ENCODE measurements at regions not wholly inside any gene's neighbourhood (a gene's known extent, or its start where the extent isn't known, plus 50 kb on each side); places are given as distances from the start of the nearest gene placed in this dataset.

- no peak for DNase-seq (ENCODE audit: low read depth)
- no peak overlapping the region for H3K4me3 ChIP-seq (ENCODE audit: low read depth, low read length)
Measured at GRCh38 chr10:30793093-30793492, 163.5 kb upstream of the LYZL2 start.

GRCh38 chr10:30792025-30792424, 162.5 kb upstream of the LYZL2 start:
- H3K4me3 ChIP-seq (ENCODE audit: low read depth, low read length): no peak overlapping the region
- no peak for DNase-seq (ENCODE audit: low read depth)

GRCh38 chr10:30791197-30791611, 161.7 kb upstream of the LYZL2 start:
- H3K4me3 ChIP-seq (ENCODE audit: low read depth, low read length): no peak overlapping the region
- DNase-seq (ENCODE audit: low read depth): no peak

GRCh38 chr10:30789806-30790205, 160.3 kb upstream of the LYZL2 start:
- no peak for DNase-seq (ENCODE audit: low read depth)
- no peak overlapping the region for H3K4me3 ChIP-seq (ENCODE audit: low read depth, low read length)

GRCh38 chr10:30788307-30788706, 158.8 kb upstream of the LYZL2 start:
- DNase-seq (ENCODE audit: low read depth): no peak

GRCh38 chr10:30786906-30787305, 157.4 kb upstream of the LYZL2 start:
- no peak for DNase-seq (ENCODE audit: low read depth)
- H3K4me3 ChIP-seq (ENCODE audit: low read depth, low read length): no peak overlapping the region

More at GRCh38 chr10:30788307-30788706, 158.8 kb upstream of the LYZL2 start:
- H3K4me3 ChIP-seq (ENCODE audit: low read depth, low read length): no peak overlapping the region

- DNase-seq (ENCODE audit: low read depth): no peak
- no peak overlapping the region for H3K4me3 ChIP-seq (ENCODE audit: low read depth, low read length)
Measured at GRCh38 chr10:30786131-30786530, 156.6 kb upstream of the LYZL2 start.

- peak; percentile 38 for DNase-seq (ENCODE audit: low read depth)
Measured at GRCh38 chr10:30784897-30785605, 155.5 kb upstream of the LYZL2 start.

GRCh38 chr10:30784524-30784896, 155.0 kb upstream of the LYZL2 start:
- H3K4me3 ChIP-seq (ENCODE audit: low read depth, low read length): peak overlapping the region; percentile 42
- no peak for DNase-seq (ENCODE audit: low read depth)

More at GRCh38 chr10:30784897-30785605, 155.5 kb upstream of the LYZL2 start:
- peak overlapping the region; percentile 42 for H3K4me3 ChIP-seq (ENCODE audit: low read depth, low read length)

GRCh38 chr10:30783939-30784501, 154.5 kb upstream of the LYZL2 start:
- peak; percentile 73 for DNase-seq (ENCODE audit: low read depth)
- no peak overlapping the region for H3K4me3 ChIP-seq (ENCODE audit: low read depth, low read length)

GRCh38 chr10:30782537-30783461, 153.2 kb upstream of the LYZL2 start:
- H3K4me3 ChIP-seq (ENCODE audit: low read depth, low read length): no peak overlapping the region
- peak; percentile 46 for DNase-seq (ENCODE audit: low read depth)

- no peak overlapping the region for H3K4me3 ChIP-seq (ENCODE audit: low read depth, low read length)
- DNase-seq (ENCODE audit: low read depth): no peak
Measured at GRCh38 chr10:30782157-30782536, 152.6 kb upstream of the LYZL2 start.

GRCh38 chr10:30781670-30782121, 152.1 kb upstream of the LYZL2 start:
- H3K4me3 ChIP-seq (ENCODE audit: low read depth, low read length): no peak overlapping the region
- no peak for DNase-seq (ENCODE audit: low read depth)

GRCh38 chr10:30778769-30779168, 149.2 kb upstream of the LYZL2 start:
- H3K4me3 ChIP-seq (ENCODE audit: low read depth, low read length): no peak overlapping the region
- DNase-seq (ENCODE audit: low read depth): no peak

GRCh38 chr10:30775779-30776591, 146.4 kb upstream of the LYZL2 start:
- DNase-seq (ENCODE audit: low read depth): peak; percentile 68
- no peak overlapping the region for H3K4me3 ChIP-seq (ENCODE audit: low read depth, low read length)

GRCh38 chr10:30774261-30774660, 144.7 kb upstream of the LYZL2 start:
- DNase-seq (ENCODE audit: low read depth): no peak
- H3K4me3 ChIP-seq (ENCODE audit: low read depth, low read length): no peak overlapping the region

- no peak overlapping the region for H3K4me3 ChIP-seq (ENCODE audit: low read depth, low read length)
- no peak for DNase-seq (ENCODE audit: low read depth)
Measured at GRCh38 chr10:30773501-30773900, 143.9 kb upstream of the LYZL2 start.

GRCh38 chr10:30770816-30771215, 141.3 kb upstream of the LYZL2 start:
- no peak overlapping the region for H3K4me3 ChIP-seq (ENCODE audit: low read depth, low read length)
- no peak for DNase-seq (ENCODE audit: low read depth)

GRCh38 chr10:30770229-30770628, 140.7 kb upstream of the LYZL2 start:
- H3K4me3 ChIP-seq (ENCODE audit: low read depth, low read length): no peak overlapping the region
- DNase-seq (ENCODE audit: low read depth): no peak

All from skeletal muscle cell (primary cell).